Lower leg skin (tissue), 4 donors: ENCODE measurements at regions not wholly inside any gene's neighbourhood (a gene's known extent, or its start where the extent isn't known, plus 50 kb on each side); places are given as distances from the start of the nearest gene placed in this dataset.

Source experiments
- DNase-seq, 2 donors: peaks; one replicate each; pipeline ENCODE4 v3.0.0-alpha.2; 2019; ENCODE audit warnings: low spot score in 2 of 2
- H3K4me3 ChIP-seq: fragments of 200-600 bp; sonication (generic); 2 replicates; pipeline ENCODE4 v1.5.1; 2017; ENCODE audit warnings: mild to moderate bottlenecking, low read depth; ENCODE audit not compliant: poor library complexity, severe bottlenecking
- CTCF ChIP-seq, 3 donors: fragments of 450-650 bp; IDR thresholded peaks; one replicate each; pipeline ENCODE4 v1.5.1; 2016; ENCODE audit warnings: antibody characterized with exemption in 3 of 3, mild to moderate bottlenecking in 3 of 3, moderate library complexity in 2 of 3
- POLR2A ChIP-seq, 2 donors: fragments of 450-650 bp; IDR thresholded peaks; one replicate each; pipeline ENCODE4 v1.6.1; 2016 to 2017; ENCODE audit warnings: antibody characterized with exemption in 2 of 2, mild to moderate bottlenecking in 1 of 2, moderate library complexity in 1 of 2
- WGBS, 2 donors: methylation state at CpG; one replicate each; pipeline ENCODE4 v1.1.5; 2018; 5-methylcytosine and 5-hydroxymethylcytosine counted together
- intact Hi-C: fragments of 100-400 bp; cut with DNase I; formaldehyde crosslinking; loops from one replicate; pipeline ENCODE4 v1.15.0; 2023; ENCODE audit warnings: low total_unique reads

- DNase-seq: no peak
- H3K4me3 ChIP-seq: no peak overlapping the region
- TF ChIP-seq POLR2A (IDR thresholded peaks at IDR 0.05) (no peak), CTCF (IDR thresholded peaks at IDR 0.05) (no peak)
- 81 to 85% methylated on average over 5 of the region's 5 CpGs for WGBS, 2 donors
- intact Hi-C loops: no loop called here
These were observed 284.2 kb downstream of the SMARCA2 start for GRCh38 chr9:2299156-2299842.

- DNase-seq: no peak
- intact Hi-C loops: no loop called here
- H3K4me3 ChIP-seq: no peak overlapping the region
- 87% methylated on average over 4 of the region's 4 CpGs for WGBS, 2 donors
- TF ChIP-seq POLR2A (IDR thresholded peaks at IDR 0.05) (no peak), CTCF (IDR thresholded peaks at IDR 0.05) (no peak)
These were observed 284.7 kb downstream of the SMARCA2 start for GRCh38 chr9:2299843-2300205.

GRCh38 chr9:2300325-2300724 is 285.2 kb downstream of the SMARCA2 start:
- TF ChIP-seq CTCF (IDR thresholded peaks at IDR 0.05) (no peak), POLR2A (IDR thresholded peaks at IDR 0.05) (no peak)
- no peak for DNase-seq
- no peak overlapping the region for H3K4me3 ChIP-seq
- intact Hi-C loops: no loop called here

GRCh38 chr9:2302606-2303005 is 287.5 kb downstream of the SMARCA2 start:
- WGBS, 2 donors: 65 to 84% methylated on average over 2 of the region's 2 CpGs
- intact Hi-C loops: no loop called here
- no peak for TF ChIP-seq POLR2A (IDR thresholded peaks at IDR 0.05)
- no peak for TF ChIP-seq CTCF (IDR thresholded peaks at IDR 0.05)
- H3K4me3 ChIP-seq: no peak overlapping the region
- DNase-seq: no peak

- 64 to 83% methylated on average over 3 of the region's 3 CpGs for WGBS, 2 donors
- no peak for DNase-seq
- intact Hi-C loops: no loop called here
- TF ChIP-seq CTCF (IDR thresholded peaks at IDR 0.05) (no peak), POLR2A (IDR thresholded peaks at IDR 0.05) (no peak)
- no peak overlapping the region for H3K4me3 ChIP-seq
These were observed 287.9 kb downstream of the SMARCA2 start for GRCh38 chr9:2303056-2303455.

GRCh38 chr9:2307480-2307879 is 292.3 kb downstream of the SMARCA2 start:
- intact Hi-C loops: no loop called here
- no peak for DNase-seq
- no peak overlapping the region for H3K4me3 ChIP-seq
- 68 to 82% methylated on average over 4 of the region's 4 CpGs for WGBS, 2 donors
- TF ChIP-seq CTCF (IDR thresholded peaks at IDR 0.05) (no peak), POLR2A (IDR thresholded peaks at IDR 0.05) (no peak)
